HG02571 (cell line): ENCODE measurements at regions not wholly inside any gene's neighbourhood (a gene's known extent, or its start where the extent isn't known, plus 50 kb on each side); places are given as distances from the start of the nearest gene placed in this dataset.

Source experiments
- ATAC-seq: cut with Tn5 transposase; IDR thresholded peaks from one replicate; pipeline ENCODE4 v1.9.1; 2021; ENCODE audit warnings: mild to moderate bottlenecking, moderate library complexity; ENCODE audit not compliant: unreplicated experiment

DNA sequence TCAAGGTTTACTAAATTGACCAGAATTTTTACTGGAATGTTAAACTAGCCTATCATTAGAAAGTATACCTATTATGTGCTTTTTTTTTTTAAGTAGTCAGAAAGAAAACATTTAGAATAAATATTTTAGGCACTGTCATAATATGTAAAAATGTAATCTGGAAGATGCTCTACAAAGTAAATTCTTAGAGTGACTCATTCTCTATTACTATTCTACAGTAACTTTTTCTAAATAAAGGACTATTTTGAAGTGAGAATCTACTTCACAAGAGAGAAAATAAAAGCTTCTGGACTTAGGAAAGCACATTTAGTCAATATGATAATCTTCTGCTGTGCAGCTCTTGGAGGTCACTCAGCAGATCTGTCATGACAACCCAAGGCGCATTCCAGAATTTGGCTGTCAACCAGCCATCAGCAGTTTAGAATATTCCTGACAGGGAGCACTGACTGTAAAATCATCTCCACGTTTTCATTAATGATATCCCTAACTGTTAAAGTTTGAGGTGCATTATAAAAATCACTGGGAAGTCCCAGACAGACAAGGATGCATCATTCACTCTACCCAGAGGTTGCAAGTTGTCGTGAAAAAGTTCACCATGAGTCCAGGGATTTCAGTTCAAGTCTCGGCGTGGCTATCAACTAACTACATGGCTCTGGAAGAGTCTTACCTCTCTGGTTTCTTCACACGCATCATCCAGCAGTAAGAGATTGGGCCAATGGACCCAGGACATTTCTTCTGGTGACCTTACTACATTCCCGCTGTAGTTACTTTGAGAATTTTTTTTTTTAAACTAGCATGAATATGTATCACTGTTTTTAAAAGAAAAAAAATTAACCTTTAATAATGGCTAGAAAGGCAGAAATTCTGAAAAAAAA is 374.9 kb downstream of the GJA1 start:
- no peak for ATAC-seq

- no peak for ATAC-seq
Observed at GRCh38 chr6:121811106-121811505, 375.7 kb downstream of the GJA1 start.

DNA sequence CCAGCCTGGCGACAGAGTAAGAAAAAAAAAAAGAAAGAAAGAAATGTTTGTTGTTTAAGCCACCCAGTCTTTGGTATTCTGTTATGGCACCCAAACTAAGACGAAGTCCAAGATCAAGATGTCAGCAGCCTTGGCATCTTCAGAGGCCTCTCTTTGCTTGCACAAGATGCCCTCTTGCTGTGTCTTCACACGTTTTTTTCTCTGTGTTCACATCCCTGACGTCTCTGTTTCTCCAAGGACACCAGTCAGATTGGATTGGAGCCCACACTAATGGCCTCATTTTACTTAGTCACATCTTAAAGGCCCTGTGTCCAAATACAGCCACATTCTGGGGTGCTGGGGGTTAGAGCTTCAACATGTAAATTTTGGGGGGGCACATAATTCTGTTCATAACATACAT is 380.9 kb downstream of the GJA1 start:
- no peak for ATAC-seq

GRCh38 chr6:121816906-121817540 is 381.6 kb downstream of the GJA1 start:
- ATAC-seq: no peak

DNA sequence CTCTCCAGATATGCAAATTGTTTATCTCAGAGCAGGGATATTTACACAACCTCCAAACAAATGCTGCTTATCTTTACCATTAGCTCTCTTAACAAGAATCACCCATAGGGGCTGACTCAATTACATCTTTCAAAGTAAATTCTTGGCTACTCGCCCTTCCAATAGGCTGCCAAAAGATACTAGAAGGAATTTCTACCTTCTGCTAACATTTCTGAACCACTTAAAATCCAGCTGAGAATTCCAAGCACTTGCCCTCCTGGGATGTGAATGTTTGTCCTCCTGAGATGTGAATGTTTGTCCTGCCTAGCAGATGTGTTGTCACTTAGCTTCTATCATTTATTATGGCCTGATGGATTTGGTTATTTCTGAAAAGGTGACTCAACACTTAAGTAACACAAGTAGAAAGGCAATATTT is 388.0 kb downstream of the GJA1 start:
- ATAC-seq: no peak

DNA sequence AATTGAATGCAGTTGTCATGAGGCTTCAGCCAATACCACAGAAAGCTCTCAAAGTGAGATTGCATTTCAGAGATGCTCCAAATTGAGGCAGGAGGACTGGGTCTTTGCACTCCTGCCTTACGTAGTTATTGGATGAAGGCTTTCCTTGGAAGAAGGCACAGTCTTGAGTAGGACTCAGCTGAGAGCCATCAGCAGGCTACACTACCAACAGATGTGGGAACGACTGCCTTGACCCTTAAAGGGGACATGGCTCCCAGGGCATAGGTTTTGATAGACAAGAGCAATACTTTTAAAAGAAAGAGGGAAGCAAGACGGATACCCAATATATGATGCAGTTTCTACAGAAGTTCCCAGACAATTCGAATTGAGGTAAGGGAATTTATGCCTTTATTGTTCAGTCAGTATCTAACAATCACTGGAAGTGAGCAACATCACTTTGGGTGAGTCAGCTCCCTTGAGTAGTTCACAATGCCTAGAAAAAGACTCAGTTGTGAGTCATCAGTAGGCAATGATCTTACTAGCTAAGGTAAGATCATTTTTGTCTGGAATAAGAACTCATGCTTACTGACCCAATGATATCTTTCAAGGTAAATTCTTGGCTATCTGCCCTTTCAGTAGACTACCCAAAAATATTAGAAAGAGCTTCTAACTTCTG is 390.8 kb downstream of the GJA1 start:
- no peak for ATAC-seq

GRCh38 chr6:121828146-121828886 is 392.9 kb downstream of the GJA1 start:
- no peak for ATAC-seq

DNA sequence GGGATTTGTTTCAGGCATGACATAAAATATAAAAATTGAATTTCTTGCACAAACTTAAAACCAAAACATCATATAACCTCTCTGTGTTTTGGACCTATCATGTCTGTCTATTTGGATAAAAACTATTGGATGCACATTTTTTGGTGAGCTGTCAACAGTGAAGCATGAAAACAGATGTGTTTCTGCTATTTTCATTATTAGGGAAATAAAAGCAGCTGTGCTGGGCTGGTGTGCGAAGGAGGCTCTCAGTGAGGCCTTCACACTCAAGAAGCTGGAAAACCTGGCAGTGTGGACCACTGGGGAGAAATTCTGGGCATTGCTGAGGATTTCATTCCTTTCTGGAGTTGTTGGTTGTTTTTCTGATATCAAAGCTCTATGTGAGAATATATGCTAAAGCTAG is 395.3 kb downstream of the GJA1 start:
- ATAC-seq: no peak

DNA sequence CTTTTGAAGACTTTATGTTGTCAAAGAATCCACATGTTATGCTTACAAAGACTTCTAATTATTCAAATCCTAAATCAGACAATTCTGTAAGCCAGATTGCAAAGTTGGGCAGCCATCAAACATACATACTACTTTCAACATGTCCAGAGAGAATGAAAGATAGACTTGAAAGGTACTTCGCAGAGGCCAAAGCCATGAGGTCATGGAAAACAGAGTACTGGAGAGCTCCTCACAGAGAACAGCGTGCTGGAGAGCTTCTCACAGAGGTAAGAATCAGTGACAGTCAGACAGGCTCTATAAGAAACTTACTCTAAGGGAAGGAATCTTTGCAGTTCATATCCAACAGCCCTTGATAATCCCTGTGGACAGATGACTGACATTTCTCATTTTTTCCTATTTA is 400.2 kb downstream of the GJA1 start:
- no peak for ATAC-seq

DNA sequence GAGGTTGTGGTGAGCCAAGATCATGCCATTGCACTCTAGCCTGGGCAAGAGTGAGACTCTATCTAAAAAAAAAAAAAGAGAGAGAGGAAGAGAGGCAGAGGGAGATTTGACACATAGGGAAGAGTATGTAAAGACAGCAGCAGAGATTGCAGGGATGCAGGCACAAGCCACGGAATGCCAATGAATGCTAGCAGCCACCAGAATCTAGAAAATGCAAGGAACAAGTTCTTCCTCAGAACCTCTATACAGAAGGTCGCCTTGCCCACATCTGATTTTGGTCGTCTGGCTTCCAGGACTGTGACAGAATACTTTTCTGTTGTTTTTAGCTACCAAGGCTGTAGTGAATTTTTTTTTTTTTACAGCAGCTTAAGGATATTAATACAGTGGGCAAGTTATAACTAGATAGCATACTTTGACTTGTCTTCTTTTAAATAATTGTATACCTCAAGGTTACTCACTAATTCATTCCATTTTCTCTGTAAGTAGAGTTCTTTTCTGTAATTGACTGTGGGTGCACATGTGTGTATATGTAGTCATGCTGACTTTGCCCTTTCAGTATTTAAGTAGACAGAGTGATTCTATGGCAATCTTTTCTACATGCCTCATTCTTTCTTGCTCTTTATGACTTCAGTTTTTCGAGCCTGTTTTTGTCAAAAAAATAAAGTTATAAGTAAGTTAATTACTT is 402.2 kb downstream of the GJA1 start:
- ATAC-seq: no peak

GRCh38 chr6:121838842-121839241 is 403.4 kb downstream of the GJA1 start:
- no peak for ATAC-seq

DNA sequence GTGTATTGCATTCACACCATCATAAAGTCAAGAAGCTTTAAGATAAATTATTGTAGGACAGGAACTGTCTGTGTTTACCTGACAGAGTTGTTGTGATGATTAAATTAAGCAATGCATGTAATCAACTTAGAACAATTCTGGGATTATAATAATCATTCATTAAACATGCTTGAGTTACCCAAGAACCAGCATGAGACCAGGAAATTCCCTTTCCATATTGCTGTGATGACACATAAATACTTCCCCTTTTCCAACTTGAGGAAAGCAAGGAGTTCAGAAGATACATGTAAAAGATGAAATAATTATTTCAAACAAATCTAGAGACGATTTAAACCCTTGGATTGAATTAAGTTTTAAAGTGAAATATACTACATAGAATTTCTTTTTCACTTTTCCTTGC is 404.4 kb downstream of the GJA1 start:
- no peak for ATAC-seq

DNA sequence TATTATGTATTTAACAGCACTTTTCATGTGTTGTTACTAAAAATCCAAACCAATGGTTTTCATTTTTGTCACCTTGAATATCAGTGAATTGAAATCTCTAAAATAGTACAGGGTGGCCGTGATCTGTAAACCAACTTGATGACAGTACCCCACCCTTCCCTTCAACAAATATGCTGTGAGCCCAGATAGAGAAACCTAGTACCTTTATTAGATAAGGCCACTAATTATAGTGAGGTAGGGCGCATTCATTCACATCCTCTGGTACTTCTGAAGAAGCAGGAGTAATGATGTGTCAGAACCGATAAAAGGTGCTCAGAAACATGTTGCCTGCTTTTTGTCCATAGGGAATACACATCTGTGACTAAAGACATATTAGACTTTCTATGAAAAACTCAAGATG is 409.5 kb downstream of the GJA1 start:
- no peak for ATAC-seq

DNA sequence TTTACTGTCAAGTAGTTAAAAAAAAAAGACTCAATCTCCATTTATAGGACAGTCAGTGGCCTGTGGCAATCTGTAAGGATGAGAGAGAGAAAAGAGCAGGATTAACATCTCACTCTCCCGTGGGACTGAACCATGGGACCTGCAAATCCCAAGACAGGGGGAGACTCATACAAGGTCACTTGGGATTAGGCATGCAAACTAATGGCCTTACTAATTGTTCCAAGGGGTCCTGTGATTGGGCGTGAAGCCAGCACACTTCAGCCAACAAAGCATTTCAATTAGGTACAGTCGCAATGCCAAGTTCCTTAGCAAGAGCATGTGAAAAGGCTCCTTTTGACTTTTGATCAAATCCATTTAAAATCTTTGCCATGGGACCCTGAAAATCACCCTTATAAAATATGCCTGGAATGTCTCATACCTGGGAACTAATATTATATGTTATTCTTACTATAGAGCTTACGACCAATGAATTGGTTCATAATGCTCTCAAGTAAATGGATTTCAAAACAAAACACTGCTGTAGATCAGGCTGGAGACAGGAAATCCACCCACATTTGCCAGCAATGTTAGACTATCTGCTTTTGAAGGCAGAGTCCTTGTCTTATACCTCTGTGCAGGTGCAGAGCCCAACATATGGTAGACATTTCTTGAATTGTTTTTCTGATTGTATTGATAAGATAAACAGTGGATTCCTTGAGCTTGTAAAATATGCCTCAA is 412.5 kb downstream of the GJA1 start:
- ATAC-seq: no peak

DNA sequence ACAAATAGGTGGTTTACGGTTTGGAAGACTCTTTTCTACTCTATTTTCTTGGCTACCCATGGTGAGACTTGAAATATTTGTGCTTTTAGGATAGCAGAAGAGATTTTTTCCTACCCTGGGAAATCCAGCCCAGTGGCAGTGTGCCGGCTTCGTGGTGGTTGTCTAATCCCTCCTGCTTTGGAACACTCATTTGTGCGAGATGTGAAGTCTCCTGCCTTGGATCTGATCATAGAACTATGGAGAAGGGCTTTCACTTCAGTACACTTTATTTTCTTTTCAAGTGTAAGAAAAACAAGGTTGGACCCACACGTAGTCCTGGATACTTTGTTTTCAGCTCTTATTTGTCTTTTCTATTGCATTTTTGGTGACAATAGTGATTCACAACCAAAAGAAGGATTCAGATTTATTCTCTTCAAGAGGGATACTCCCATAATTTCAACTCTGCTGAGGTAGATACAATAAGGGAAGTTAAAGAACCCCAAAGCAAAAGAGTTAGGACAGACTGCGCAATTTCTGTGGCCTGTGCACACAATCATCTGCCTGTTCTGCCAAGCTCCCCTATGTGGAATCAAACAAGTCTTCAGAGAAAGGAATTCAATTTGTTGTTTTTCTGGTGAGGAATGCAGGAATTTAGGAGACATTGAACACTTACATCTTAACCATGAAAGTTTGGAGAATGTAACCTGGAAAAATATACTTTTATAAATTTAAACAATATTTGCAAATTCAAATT is 413.2 kb downstream of the GJA1 start:
- ATAC-seq: no peak

DNA sequence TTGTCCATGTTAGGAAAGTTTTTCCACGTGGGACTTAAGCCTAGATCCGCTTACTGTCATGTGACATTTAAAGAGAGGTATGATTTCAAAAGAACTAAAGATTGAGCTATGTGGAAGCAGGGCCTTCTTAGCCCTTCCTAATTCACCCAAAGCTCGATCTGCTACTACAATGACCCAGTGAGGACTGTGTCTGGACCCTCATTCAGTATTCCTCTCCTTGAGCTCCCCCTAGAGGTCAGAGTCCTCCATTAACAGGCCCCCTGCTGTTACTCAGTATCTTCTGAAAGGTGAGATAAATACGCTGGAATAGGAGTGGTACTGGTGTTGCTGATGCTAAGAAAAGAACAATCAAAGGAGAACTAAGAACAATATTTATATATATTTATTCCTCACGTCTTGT is 414.0 kb downstream of the GJA1 start:
- ATAC-seq: peak; percentile 87

- ATAC-seq: no peak
Observed at GRCh38 chr6:121851056-121851455, 415.6 kb downstream of the GJA1 start.

- ATAC-seq: no peak
Observed at GRCh38 chr6:121853686-121854085, 418.2 kb downstream of the GJA1 start.

- ATAC-seq: no peak
Observed at GRCh38 chr6:121855521-121855920, 420.1 kb downstream of the GJA1 start.
